ENCODE measurements at regions not wholly inside any gene's neighbourhood (a gene's known extent, or its start where the extent isn't known, plus 50 kb on each side); places are given as distances from the start of the nearest gene placed in this dataset.

- TF ChIP-seq NFYB (CRISPR knock-in tag; conservative IDR thresholded peaks at IDR 0.05; ENCODE audit: low read depth): no peak
- TF ChIP-seq JUN (CRISPR knock-in tag; IDR thresholded peaks at IDR 0.05): no peak
- no peak for TF ChIP-seq ZNF512 (CRISPR knock-in tag; IDR thresholded peaks at IDR 0.05; ENCODE audit: borderline replicate concordance)
- TF ChIP-seq, protein P1, sequence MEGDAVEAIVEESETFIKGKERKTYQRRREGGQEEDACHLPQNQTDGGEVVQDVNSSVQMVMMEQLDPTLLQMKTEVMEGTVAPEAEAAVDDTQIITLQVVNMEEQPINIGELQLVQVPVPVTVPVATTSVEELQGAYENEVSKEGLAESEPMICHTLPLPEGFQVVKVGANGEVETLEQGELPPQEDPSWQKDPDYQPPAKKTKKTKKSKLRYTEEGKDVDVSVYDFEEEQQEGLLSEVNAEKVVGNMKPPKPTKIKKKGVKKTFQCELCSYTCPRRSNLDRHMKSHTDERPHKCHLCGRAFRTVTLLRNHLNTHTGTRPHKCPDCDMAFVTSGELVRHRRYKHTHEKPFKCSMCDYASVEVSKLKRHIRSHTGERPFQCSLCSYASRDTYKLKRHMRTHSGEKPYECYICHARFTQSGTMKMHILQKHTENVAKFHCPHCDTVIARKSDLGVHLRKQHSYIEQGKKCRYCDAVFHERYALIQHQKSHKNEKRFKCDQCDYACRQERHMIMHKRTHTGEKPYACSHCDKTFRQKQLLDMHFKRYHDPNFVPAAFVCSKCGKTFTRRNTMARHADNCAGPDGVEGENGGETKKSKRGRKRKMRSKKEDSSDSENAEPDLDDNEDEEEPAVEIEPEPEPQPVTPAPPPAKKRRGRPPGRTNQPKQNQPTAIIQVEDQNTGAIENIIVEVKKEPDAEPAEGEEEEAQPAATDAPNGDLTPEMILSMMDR (IDR thresholded peaks at IDR 0.05): no peak
- no peak for TF ChIP-seq SOX15 (CRISPR knock-in tag; IDR thresholded peaks at IDR 0.05)
- TF ChIP-seq ZNF121 (CRISPR knock-in tag; IDR thresholded peaks at IDR 0.05): no peak
- TF ChIP-seq PRRX2 (CRISPR knock-in tag; IDR thresholded peaks at IDR 0.05): no peak
- no peak for TF ChIP-seq MAX (CRISPR knock-in tag; IDR thresholded peaks at IDR 0.05)
- TF ChIP-seq CREB1 (CRISPR knock-in tag; IDR thresholded peaks at IDR 0.05): no peak
- TF ChIP-seq, protein P2, sequence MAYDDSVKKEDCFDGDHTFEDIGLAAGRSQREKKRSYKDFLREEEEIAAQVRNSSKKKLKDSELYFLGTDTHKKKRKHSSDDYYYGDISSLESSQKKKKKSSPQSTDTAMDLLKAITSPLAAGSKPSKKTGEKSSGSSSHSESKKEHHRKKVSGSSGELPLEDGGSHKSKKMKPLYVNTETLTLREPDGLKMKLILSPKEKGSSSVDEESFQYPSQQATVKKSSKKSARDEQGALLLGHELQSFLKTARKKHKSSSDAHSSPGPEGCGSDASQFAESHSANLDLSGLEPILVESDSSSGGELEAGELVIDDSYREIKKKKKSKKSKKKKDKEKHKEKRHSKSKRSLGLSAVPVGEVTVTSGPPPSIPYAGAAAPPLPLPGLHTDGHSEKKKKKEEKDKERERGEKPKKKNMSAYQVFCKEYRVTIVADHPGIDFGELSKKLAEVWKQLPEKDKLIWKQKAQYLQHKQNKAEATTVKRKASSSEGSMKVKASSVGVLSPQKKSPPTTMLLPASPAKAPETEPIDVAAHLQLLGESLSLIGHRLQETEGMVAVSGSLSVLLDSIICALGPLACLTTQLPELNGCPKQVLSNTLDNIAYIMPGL (CRISPR knock-in tag; IDR thresholded peaks at IDR 0.05): no peak
- TF ChIP-seq, protein P3, sequence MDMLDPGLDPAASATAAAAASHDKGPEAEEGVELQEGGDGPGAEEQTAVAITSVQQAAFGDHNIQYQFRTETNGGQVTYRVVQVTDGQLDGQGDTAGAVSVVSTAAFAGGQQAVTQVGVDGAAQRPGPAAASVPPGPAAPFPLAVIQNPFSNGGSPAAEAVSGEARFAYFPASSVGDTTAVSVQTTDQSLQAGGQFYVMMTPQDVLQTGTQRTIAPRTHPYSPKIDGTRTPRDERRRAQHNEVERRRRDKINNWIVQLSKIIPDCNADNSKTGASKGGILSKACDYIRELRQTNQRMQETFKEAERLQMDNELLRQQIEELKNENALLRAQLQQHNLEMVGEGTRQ (CRISPR knock-in tag; IDR thresholded peaks at IDR 0.05): no peak
Observed at GRCh38 chr3:64852738-64853137, 164.9 kb upstream of the ADAMTS9 start.

Measured in WTC11 (cell line).